ENCODE measurements at regions not wholly inside any gene's neighbourhood (a gene's known extent, or its start where the extent isn't known, plus 50 kb on each side); places are given as distances from the start of the nearest gene placed in this dataset.

DNA sequence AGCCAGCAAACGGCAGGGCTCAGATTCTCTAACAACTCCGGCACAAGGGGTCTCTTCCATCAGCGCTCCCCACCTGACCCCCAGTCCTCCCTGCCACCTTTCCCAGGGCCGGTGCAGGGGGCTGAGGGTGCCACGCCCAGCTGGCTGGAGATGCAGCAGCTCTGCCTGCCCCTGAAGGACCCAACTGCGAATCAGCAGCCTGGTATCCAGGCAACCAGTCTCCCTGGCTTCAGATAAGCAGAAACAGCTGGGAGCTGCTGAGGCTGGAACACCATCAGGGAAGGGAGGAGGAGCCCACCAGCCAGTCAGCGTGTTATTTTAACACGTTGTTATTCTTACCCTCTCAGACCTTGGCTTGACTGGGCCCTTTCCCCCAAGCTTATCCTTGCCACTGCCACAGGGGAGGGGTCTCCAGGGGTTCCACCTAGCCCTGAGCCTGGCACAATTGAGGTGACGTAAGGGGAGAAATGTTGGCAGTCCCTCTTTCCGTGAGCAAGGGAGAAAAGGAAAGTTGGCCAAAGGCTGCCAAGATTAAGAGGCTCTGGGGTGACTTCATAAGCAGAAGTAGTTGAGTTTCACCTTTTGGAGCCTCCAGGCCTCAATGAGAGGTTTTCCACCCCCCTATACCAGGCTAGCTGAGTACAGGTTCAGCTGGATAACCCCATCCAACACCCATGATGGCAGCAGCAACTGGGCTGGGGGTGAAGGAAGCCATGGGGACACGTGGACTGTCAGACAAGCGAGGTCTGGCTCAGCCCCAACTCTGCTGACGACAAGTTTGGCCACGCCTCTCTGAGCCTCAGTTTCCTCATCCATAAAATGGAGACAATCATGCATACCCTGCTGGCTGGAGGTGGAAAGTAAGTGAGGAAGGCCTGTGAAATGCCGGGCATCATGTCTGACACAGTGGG is 91.1 kb downstream of the IRF2BPL start:
- H3K27ac Mint-ChIP-seq = peak overlapping the region; percentile 85
- peaks cover 6% of the 10 kb centered on the region for H3K27me3 Mint-ChIP-seq
- no peaks in the 10 kb centered on the region for H3K4me1 Mint-ChIP-seq (ENCODE audit: low read depth)
- no peaks in the 10 kb centered on the region for H3K9me3 Mint-ChIP-seq (ENCODE audit: low read depth)
- no peaks in the 10 kb centered on the region for H3K36me3 Mint-ChIP-seq (ENCODE audit: insufficient read depth)
- no peak overlapping the region for H3K4me3 Mint-ChIP-seq (ENCODE audit: low read depth)
- no peak for TF ChIP-seq CTCF (IDR thresholded peaks at IDR 0.05; ENCODE audit: unreplicated experiment)
- DNase-seq (ENCODE audit: low spot score, unreplicated experiment) = no peak

DNA sequence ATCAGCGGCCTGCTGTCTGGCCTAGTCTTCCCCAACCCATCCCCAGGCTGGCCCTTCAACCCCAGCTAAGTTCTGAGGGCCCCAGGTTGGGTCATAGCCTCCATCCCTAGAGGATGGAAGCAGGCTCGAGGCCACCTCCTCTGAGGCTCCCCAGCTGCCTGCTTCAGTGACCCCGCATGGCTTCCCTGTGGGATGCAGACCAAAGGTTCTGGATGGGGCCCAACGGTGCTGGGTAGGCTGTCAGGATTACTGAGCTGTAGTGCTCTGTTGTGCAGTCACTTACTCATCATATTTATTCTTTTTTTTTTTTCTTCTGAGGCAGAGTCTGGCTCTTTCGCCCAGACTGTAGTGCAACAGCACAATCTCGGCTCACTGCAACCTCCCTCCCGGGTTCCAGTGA is 92.0 kb downstream of the IRF2BPL start:
- no peak for DNase-seq (ENCODE audit: low spot score, unreplicated experiment)
- Mint-ChIP-seq H3K4me3 (ENCODE audit: low read depth) (no peak overlapping the region), H3K36me3 (ENCODE audit: insufficient read depth) (no peaks in the 10 kb centered on the region), H3K4me1 (ENCODE audit: low read depth) (no peaks in the 10 kb centered on the region), H3K27me3 (peaks cover 9% of the 10 kb centered on the region), H3K27ac (no peak overlapping the region), H3K9me3 (ENCODE audit: low read depth) (no peaks in the 10 kb centered on the region)
- no peak for TF ChIP-seq CTCF (IDR thresholded peaks at IDR 0.05; ENCODE audit: unreplicated experiment)

DNA sequence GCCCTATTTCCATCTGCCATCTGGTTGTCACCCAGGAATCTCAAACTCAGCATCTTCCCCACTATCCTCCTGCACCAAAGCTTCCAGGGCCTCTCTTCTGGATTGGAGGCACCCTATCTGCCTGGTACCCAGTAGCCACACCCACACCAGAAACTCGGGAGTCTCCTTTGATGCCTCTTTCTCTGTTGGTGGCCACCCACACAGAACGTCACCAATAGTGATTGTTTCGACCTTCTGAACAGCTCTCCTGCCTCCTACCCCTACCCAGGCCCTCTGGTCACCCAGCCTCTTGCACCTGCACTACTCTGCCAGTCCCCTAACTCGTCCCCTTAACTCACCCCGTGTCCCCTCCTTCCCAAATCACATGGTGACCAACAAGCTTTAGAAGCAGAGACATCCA is 95.0 kb downstream of the IRF2BPL start:
- H3K4me3 Mint-ChIP-seq (ENCODE audit: low read depth) = no peak overlapping the region
- DNase-seq (ENCODE audit: low spot score, unreplicated experiment) = no peak
- peak overlapping the region; percentile 62 for H3K27ac Mint-ChIP-seq
- TF ChIP-seq CTCF (IDR thresholded peaks at IDR 0.05; ENCODE audit: unreplicated experiment) = no peak
- H3K27me3 Mint-ChIP-seq = peaks cover 13% of the 10 kb centered on the region
- peaks cover 3% of the 10 kb centered on the region for H3K4me1 Mint-ChIP-seq (ENCODE audit: low read depth)
- H3K9me3 Mint-ChIP-seq (ENCODE audit: low read depth) = no peaks in the 10 kb centered on the region
- H3K36me3 Mint-ChIP-seq (ENCODE audit: insufficient read depth) = no peaks in the 10 kb centered on the region

- Mint-ChIP-seq H3K27ac (peak overlapping the region; percentile 85), H3K4me3 (ENCODE audit: low read depth) (no peak overlapping the region), H3K9me3 (ENCODE audit: low read depth) (no peaks in the 10 kb centered on the region), H3K4me1 (ENCODE audit: low read depth) (peaks cover 3% of the 10 kb centered on the region), H3K36me3 (ENCODE audit: insufficient read depth) (no peaks in the 10 kb centered on the region), H3K27me3 (peaks cover 13% of the 10 kb centered on the region)
- no peak for DNase-seq (ENCODE audit: low spot score, unreplicated experiment)
- TF ChIP-seq CTCF (IDR thresholded peaks at IDR 0.05; ENCODE audit: unreplicated experiment) = no peak
These were observed 96.7 kb downstream of the IRF2BPL start for GRCh38 chr14:76931631-76932402.

DNA sequence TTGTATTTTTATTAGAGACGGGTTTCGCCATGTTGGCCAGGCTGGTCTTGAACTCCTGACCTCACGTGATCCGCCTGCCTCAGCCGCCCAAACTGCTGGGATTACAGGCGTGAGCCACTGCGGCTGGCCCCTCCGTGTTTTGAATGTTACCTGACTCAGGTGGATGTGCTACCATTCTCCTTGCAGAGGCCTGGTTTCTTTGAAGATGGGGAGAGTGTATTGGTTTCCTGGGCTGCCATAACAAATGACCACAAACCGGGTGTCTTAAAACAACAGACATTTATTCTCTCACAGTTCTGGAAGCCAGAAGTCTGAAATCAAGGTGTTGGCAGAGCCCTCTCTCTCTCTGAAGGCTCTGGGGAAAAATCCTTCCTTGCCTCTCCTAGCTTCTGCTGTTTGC is 98.0 kb downstream of the IRF2BPL start:
- no peaks in the 10 kb centered on the region for H3K9me3 Mint-ChIP-seq (ENCODE audit: low read depth)
- H3K4me3 Mint-ChIP-seq (ENCODE audit: low read depth) = no peak overlapping the region
- no peak for DNase-seq (ENCODE audit: low spot score, unreplicated experiment)
- peaks cover 3% of the 10 kb centered on the region for H3K4me1 Mint-ChIP-seq (ENCODE audit: low read depth)
- H3K27me3 Mint-ChIP-seq = peaks cover 13% of the 10 kb centered on the region
- no peaks in the 10 kb centered on the region for H3K36me3 Mint-ChIP-seq (ENCODE audit: insufficient read depth)
- H3K27ac Mint-ChIP-seq = peak overlapping the region; percentile 37
- TF ChIP-seq CTCF (IDR thresholded peaks at IDR 0.05; ENCODE audit: unreplicated experiment) = no peak

Measured in progenitor cell of endocrine pancreas (in vitro differentiated cells).